ENCODE measurements at regions not wholly inside any gene's neighbourhood (a gene's known extent, or its start where the extent isn't known, plus 50 kb on each side); places are given as distances from the start of the nearest gene placed in this dataset.
"Not testable (repeated sequence)": the region's sequence is repeated elsewhere in the genome, so short reads cannot be mapped to it uniquely, and the experiment has no call there.

DNA sequence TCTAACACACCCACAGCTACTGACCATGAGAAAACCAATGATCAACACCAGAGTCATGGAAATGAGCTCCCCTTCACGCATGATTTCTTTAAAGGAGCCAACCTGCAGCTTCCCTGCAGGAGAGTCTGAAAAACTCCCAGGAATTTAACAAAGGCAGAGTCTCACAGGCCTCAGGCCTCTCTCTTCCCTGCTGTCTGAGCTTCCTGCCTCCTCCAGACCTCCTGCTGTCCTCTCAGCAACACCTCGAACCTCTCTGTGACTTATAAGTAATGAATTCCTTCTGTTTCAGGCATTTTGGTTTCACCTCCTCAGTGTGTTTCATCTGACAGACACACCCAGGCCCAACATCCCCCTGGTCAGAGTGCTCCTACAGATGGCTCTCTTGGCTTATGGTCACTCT, 1044.4 kb downstream of the UQCRFS1 start:
- no peak for DNase-seq (ENCODE audit: low read depth in 2 of 2)

DNA sequence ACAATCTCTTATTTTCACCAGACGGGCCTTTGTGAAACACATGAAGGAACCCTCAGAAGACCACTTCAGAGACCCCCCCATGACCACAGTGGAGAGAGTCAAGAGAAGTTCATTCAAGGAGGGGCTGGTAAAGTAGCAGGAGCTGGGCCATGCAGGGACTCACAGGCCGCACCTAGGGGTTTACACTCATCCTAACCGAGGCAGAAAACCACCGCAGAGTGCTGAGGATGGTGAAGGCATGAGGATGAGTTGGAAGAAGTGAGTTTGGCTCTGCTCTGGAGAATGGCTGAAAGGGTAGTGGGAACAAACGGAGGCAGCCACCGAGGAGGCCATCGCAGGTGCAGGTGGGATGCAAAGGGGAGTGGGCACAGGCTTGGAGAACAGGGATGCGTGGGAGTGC, 1046.9 kb downstream of the UQCRFS1 start:
- DNase-seq (ENCODE audit: low read depth in 2 of 2): no peak

DNA sequence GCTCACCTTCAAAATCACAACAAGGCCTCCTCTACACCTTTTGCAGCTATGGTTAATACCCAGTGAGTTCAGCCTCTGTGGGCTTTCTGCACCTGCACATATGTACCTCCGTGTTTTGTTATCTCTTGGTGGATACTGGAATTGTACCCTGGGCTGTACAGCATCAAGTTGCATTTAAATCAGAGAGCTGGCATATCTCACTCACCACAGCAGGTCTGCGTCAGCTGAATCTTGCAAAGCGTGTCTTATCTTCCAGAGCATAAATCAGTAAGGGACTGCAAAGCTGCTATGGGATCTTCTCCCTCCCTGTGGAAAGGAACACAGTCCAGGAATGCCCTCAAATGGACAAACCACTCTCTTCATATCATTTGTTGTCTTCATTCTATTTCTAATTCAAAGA, 1048.7 kb downstream of the UQCRFS1 start:
- no peak for DNase-seq (ENCODE audit: low read depth in 2 of 2)

DNA sequence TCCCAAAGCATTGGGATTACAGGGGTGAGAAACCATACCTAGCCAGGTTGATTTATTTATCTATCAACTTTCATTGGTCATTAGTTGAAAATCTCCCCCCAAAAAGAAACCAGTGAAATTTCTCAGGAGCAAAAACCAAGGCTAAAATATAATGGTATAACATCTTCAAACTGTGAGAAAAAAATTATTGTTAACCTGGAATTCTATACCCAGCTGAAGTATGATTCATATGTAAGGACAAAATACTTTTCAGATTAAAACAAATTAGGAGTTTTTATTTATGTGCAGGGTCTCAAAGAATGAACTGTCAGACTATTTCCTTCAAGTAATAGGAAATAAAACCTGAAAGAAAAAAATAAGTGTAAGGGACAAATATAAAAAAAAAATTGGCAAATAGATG, 1053.9 kb downstream of the UQCRFS1 start:
- DNase-seq (ENCODE audit: low read depth in 2 of 2): no peak

DNA sequence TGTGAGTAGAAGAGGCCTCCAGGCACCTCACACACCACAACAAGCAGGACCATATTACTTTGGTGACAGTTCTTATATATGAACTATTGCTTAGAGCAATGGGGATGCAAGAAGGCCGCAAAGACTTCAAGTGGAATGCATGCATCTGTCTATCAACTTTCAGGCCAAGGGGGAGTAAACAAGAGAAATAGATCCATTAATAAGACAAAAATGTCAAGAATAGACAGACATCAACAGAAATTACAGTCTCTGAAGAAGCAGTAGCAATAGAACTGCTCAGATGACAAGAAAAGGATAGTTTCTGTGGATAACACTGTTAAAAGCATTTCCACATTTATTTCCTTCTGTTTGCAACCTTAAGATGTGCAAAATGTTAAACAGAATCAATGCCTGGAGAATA, 1057.7 kb downstream of the UQCRFS1 start:
- no peak for DNase-seq (ENCODE audit: low read depth in 2 of 2)

DNA sequence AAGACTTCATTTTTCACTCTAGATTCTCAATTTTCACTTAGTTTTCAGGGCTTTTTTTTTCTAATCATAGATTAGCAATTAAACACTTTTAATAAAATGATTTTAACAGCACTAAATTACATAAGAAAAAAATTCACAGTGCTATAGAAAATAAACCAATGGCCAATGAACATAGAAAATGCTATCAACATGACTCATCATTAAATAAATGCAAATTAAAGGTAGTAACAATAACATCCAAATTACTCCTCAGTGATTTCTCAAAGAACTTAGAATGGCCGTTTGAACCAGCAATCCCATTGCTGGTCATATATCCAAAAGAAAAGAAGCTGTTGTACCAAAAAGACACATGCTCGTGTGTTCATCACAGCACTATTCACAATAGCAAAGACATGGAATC, 1058.9 kb downstream of the UQCRFS1 start:
- no peak for DNase-seq (ENCODE audit: low read depth in 2 of 2)

DNA sequence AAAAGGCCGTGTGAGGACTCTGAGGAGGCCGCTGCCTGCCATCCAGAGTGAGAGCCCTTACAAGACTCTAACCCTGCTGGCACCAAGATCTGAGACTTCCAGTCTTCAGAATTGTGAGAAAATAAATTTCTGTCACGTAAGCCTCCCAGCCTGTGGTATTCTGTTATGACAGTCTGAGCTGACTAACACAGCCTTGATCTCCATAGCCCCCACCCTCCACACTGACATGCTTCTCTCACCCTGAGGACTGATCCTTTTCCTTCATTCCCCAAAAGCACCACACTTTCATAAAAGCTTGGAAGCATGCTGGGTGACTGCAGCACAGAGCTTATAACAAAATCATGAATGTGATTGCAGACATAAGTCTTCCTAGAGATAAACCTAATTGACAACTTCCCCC, 1059.8 kb downstream of the UQCRFS1 start:
- no peak for DNase-seq (ENCODE audit: low read depth in 2 of 2)

DNA sequence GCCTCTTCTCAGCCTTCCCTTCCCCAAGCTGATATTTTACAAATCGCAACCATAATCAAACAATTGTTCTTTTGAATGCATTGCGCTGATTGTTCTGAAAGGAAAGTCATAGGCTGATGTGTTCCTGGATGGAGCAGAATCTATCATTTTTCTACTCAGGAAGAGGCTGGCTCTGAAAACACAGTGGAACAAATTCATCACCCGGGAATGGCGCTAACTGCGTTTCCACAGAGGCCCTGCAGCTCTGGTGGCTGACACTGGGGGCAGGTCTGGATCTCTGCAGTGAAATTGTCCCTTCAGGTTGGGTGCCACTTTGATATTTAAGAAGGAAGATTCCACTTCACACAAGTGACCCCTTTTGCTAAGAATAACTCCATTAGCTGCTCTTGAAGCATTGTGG, 1060.8 kb downstream of the UQCRFS1 start:
- no peak for DNase-seq (ENCODE audit: low read depth in 2 of 2)

DNA sequence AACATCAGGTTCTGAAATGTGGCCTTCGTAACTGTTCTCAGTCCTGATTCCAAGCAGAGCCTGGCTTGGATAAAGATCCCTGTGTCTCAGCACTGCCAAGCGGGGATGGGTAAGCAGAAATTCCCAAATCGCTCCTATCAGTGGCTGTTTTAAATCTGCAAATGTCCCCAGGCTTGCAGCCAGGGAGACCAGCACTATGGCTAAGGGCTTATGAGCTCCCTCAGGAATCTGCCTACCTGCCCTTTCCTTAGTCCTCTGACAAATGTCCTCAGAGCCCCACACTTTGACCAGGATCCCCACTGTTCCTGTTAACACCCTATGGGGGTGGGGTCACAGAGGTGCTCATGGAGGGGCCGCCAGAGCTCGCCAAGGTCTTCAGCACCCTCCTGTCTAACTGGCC, 1062.8 kb downstream of the UQCRFS1 start:
- no peak for DNase-seq (ENCODE audit: low read depth in 2 of 2)

DNA sequence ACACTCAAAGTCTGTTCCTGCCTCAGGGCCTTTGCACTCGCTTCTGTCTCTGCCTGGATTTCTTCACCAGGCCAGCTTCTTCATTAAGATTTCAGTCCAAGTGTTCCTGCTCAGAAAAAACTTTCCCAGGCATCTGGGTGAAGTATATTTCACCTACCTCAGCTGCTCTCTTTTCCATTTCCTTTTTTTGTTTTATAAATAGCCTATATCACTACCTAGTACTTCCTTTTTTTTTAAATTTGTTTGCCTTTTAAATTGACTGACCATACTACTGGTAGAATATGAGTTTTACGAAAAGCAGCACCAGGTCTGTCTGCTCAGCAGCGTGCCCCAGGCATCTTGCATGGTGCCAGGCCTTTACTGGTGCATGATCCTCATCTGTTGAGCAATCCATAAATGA, 1064.4 kb downstream of the UQCRFS1 start:
- no peak for DNase-seq (ENCODE audit: low read depth in 2 of 2)

DNA sequence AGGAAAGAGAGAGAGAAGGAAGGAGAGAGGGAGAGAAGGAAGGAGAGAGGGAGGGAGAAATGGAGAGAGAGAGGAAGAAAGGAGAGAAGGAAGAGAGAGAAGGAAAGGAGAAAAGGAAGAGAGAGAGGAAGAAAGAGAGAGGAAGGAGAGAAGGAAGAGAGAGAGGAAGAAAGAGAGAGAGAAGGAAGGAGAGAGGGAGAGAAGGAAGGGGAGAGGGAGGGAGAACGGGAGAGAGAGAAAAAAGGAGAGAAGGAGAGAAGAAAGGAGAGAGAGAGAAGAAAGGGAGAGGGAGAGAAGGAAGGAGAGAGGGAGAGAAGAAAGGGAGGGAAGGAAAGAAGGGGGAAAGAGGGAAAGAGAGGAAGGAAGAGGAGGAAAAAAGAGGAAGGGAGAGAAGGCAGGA, 1070.7 kb downstream of the UQCRFS1 start:
- no peak for DNase-seq (ENCODE audit: low read depth in 2 of 2)

DNA sequence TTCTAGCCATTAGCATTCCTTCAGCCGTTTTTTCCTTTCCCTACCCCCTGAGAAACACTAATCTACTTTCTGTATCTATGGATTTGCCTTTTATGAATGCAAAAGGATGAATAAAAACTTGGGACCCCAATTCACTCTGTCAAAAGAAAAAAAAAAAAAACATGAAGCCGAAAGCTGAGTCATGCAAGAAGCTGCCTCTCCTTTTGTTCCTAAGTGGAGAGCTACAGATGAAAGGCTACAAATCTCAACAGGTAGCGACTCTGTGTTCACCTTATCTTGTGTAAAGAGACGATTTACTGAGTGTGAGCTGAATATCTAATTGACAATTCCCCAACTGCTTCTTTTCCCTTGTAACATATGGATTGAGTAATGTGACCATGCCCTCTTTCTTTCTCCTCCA, 1072.8 kb downstream of the UQCRFS1 start:
- DNase-seq (ENCODE audit: low read depth in 2 of 2): no peak

DNA sequence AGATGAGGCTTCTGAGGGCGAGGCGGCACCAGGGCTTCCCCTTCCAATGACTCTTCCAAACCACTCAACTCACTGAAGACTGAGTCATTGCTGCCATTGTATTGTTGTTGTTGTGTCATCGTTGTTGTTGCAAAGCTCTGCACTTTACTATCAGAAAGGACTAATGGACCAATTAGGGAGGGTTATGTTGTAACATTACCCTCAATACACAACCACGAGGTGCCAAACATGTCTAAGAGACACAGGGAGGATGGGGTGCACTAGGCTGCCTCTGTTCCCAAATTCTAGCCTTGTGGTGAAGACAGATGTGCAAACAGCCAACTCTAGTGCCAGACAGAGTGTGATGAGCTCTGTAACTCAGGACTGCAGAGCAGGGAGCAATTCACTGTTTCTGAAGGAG, 1075.2 kb downstream of the UQCRFS1 start:
- DNase-seq (ENCODE audit: low read depth in 2 of 2): no peak

DNA sequence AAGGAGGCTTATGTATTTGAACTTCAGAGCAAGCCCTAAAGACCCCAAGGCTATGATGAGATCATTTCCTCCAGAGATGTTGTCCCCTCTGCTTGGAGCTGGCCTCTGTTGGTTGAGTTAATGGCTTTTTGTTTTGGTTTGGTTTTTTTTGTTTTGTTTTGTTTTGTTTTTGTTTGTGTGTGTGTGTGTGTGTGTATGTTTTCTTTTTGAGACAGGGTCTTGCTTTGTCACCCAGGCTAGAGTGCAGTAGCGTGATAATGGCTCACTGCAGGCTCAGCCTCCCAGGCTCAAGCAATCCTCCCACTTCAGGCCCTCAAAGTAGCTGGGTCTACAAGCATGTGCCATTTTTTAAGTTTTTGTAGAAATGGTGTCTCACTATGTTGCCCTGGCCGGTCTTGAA, 1076.2 kb downstream of the UQCRFS1 start:
- DNase-seq (ENCODE audit: low read depth in 2 of 2): no peak

DNA sequence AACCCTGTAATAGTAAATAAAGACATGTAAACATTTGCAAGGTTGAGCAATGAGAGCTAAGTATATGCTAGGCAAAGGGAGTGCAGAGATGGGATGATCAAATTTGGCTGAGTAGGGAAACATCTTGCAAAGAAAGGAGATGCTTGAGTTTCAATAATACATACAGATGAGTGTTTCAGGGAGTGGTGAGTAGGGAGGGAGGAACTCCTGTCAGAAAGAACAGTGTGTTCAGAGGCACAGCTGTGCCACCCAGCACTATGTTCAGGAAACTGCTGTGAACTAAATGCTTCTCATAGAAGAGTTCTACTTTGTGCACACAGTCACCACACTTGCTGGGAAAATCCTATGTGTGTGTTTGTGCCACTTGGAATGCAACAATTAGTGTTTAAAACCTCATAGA, 1077.1 kb downstream of the UQCRFS1 start:
- no peak for DNase-seq (ENCODE audit: low read depth in 2 of 2)

DNA sequence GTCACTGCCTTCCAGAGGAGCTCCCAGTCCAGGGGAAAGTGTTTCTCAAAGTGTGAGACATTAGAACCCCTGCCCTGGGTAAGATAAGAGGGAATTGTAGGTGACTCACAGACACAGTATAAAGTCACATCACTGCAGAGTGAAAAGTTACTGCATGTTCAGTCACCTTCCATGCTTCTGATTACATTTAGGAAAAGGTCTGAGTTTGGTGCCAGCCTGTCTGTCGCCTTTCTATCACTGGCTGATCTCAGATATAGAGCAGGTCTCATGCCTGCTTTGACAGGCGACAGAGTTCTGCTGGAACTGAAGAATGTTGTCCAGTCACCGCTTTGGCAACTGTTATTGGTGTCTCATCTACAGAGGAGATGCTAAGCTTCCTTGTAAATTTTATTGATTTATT, 1078.6 kb downstream of the UQCRFS1 start:
- no peak for DNase-seq (ENCODE audit: low read depth in 2 of 2)

DNA sequence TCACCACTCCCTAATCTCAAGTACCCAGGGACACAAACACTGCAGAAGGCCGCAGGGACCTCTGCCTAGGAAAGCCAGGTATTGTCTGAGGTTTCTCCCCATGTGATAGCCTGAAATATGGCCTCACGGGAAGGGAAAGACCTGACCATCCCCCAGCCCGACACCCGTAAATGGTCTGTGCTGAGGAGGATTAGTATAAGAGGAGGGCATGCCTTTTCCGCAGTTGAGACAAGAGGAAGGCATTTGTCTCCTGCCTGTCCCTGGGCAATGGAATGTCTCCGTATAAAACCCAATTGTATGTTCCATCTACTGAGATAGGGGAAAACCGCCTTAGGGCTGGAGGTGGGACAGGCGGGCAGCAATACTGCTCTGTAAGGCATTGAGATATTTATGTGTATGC, 1082.1 kb downstream of the UQCRFS1 start:
- not testable (repeated sequence) for DNase-seq (ENCODE audit: low read depth in 2 of 2)

DNA sequence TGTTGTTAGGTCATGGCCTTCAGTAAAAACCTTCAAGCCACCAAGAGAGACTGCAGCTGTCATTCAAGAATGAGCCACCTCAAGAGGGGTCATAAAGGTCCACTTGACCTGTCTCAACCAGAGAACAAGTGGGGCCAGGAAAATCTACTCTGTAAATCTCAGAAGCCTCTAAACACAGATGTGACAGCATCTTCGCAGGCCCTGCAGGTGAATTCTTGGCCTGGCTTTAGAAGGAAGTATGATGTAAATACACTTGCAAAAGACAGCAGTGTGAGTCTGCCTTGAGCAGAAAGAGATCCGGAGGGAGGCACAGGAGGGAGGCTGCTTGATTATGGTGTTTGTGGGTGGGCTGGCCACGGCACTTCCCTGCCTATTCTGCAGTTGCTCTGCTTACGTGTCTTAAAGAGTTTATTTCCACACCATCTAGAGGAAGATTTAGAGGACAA, 1082.9 kb downstream of the UQCRFS1 start:
- DNase-seq (ENCODE audit: low read depth in 2 of 2): no peak

DNA sequence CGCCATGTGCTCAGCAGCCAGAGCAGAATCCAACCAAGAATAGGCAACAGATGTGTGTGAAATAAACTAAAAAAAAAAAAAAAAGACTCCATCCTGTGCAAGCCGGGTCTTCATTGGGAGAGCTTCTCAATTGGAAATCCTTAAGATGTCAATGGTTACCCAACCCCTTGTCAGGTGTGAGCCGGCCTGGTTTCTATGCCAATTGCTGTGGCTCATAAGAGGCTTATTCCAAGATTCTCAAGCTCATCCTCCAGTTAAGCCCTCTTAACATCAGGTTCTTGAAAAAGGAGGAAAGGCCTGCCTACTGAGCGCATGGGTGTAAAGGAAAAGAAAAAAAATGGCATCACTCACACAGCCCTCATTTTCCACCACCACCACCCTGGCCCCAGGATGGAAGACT, 1084.6 kb downstream of the UQCRFS1 start:
- DNase-seq (ENCODE audit: low read depth in 2 of 2): no peak

DNA sequence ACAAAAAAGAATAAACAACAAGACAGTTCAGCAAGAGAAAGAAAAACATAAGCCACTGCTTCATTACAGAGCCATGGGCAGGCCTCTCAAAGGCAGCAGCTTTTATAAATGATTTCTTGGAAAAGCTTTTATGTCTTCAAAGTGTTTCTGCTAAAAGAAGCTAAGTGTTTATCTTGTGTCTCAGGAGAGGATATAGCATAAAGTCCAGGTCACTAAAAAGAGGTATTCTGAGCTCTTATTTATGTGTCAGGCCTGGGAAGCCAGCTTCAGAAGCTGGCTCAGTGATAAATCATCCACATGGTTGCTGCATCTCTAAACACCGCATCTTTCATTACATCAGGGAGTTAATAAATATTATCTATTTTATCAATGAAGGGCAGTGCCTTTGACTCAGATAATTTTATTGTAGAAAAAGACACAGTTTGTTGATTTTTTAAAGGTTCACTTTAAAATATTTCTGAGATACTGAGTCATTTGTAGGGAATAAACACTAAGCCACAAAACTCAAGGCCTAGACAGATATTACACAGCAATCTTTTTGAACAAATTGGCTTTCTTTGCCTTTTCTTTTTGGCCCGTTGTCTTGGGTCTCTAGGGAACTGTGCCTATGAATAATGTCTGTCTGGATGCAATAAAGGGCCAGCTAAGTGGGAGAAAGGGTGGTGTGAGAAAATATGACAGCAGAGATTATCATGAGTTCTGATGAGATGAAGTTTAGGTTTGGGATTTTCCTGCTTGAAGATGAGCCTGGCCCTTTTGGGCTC, 1086.6 kb downstream of the UQCRFS1 start:
- DNase-seq (ENCODE audit: low read depth in 2 of 2): no peak

DNA sequence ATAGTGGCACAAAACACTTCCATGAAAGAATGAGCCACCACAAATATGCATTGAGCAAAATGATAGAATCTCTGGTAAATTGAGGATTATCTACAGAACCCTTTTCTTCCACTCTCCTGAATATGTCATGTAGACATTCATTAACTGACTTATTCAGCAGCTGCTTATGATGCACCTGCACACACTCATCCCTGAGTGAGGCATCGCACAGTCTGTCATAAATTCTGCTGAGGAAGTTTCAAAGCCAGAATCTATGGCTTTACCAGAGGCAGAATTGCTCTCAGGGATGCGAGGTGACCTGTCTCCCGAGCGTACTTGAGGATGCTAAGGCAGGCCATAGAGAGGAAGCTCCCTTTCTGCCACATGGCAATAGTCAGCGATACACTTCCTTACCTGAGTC, 1090.2 kb downstream of the UQCRFS1 start:
- no peak for DNase-seq (ENCODE audit: low read depth in 2 of 2)

DNA sequence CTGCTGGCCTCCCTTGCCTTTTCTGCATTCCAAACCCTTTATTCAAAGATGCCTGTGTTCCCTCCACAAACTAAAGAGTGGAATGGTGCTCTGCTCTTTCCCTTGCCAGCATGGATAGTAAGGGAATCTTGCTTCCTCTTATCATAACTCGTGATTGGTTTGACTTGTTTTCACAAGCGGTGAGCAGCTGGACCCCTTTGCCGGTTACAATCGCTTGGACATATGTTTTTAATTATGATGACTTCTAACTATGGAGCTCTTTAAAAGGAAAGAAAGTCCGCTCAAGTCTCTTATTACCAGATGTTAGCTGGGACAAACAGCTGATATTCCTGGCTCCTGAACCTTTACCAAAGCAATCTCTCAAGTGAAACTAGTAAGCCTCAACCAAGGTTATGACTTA, 1094.7 kb downstream of the UQCRFS1 start:
- no peak for DNase-seq (ENCODE audit: low read depth in 2 of 2)

DNA sequence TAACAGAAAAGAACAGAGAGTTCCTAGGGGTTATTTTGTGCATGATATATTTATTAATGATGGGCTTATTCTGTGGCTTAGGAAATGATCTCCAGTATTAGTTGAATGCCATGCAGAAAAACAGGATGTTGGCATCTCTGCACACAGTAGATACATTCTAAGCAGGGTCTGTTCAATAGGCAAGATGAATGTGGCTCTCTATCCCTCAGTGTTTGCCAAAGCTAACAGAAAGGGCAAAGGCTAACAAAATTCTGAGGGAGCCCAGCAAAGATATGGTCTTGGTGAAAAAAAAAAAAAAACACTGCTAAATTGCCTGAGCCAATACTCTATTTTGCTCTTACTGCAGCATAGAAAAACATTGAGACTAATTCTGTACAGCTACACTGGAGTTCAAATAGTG, 1095.8 kb downstream of the UQCRFS1 start:
- no peak for DNase-seq (ENCODE audit: low read depth in 2 of 2)

DNA sequence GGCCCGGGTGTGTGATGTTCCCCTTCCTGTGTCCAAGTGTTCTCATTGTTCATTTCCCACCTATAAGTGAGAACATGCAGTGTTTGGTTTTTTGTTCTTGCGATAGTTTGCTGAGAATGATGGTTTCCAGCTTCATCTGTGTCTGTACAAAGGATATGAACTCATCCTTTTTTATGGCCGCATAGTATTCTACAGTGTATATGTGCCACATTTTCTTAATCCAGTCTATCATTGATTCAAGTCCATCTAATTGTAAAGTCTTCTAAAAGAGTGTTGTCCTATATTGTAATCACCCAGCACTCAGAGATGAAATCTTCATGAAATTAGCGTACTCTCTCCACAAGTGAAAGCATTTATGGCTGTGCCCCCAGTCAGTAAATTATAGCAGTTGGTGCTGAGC, 1096.6 kb downstream of the UQCRFS1 start:
- DNase-seq (ENCODE audit: low read depth in 2 of 2): not testable (repeated sequence)

Measured in stimulated activated CD8-positive, alpha-beta memory T cell treated with anti-CD3 and anti-CD28 coated beads, Interleukin-7, amount 100 ng/mL, for 4 hours (primary cell).